GM12891 (cell line): ENCODE measurements at regions not wholly inside any gene's neighbourhood (a gene's known extent, or its start where the extent isn't known, plus 50 kb on each side); places are given as distances from the start of the nearest gene placed in this dataset.
"Not testable (repeated sequence)": the region's sequence is repeated elsewhere in the genome, so short reads cannot be mapped to it uniquely, and the experiment has no call there.

Experiments used
- DNase-seq: peaks from one replicate; pipeline ENCODE4 v3.0.0; 2011; ENCODE audit warnings: low spot score; ENCODE audit not compliant: insufficient read length
- FAIRE-seq: peaks from 2 replicates; lab custom pipeline; 2011; peaks lifted over from hg19 to GRCh38; lab: Jason Lieb, UNC
- PAX5 ChIP-seq: IDR thresholded peaks from 2 replicates; pipeline ENCODE4 v1.6.1; 2011; ENCODE audit warnings: low read length, moderate library complexity, mild to moderate bottlenecking; ENCODE audit not compliant: insufficient read depth, severe bottlenecking
- POLR2A ChIP-seq: IDR thresholded peaks from 2 replicates; pipeline ENCODE4 v1.6.1; 2011; ENCODE audit warnings: low read depth, low read length, control low read depth
- POLR2AphosphoS5 ChIP-seq: IDR thresholded peaks from 2 replicates; pipeline ENCODE4 v1.6.1; 2011; ENCODE audit warnings: low read depth, low read length, control low read depth
- POU2F2 ChIP-seq: IDR thresholded peaks from 2 replicates; pipeline ENCODE4 v1.6.1; 2011; ENCODE audit warnings: low read depth, mild to moderate bottlenecking, control low read depth, low read length, moderate library complexity
- SPI1 ChIP-seq: IDR thresholded peaks from 2 replicates; pipeline ENCODE4 v1.6.1; 2011; ENCODE audit warnings: low read depth, low read length, control low read depth
- TAF1 ChIP-seq: IDR thresholded peaks from 2 replicates; pipeline ENCODE4 v1.6.1; 2011; ENCODE audit warnings: low read depth, low read length, control low read depth

DNA sequence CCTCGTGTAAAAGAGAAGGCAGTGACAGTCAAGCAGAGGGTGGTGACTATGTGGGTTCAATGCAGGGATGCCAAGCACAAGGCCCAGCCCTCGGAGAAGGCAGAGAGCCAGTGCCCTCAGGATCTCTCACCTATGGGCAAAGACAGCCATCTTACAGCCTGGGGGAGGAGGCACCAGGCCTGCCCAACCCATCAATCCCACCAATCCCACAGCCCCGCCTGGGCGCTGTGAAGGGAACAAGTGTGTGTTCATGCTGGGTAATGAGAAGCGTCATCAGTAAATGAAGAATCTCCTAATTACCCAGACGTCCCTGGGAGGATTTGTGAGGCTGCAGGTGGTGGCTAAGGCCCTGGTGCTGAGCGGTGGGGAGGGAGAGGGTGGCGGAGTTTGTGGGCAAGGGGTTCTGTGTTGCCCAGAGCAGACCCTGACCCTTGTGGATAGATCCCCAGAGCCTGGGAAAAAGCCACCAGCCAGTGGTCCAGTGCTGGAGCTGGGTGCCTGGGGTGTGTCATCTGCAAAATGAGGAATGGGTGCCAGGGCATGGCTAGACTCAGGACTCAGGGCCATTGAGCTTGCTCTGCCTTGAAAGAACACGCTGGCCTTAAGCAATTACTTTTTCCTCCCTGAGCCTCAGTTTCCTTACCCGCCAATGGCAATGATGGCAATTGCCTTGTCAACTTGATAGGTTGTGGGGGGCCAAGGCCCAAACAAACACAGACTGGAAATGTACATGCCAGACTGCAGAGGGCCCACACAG, 128.1 kb upstream of the UNC5B start:
- TF ChIP-seq POU2F2 (no peak), POLR2A (no peak), SPI1 (no peak)
- no peak for FAIRE-seq
- DNase-seq, result no peak

DNA sequence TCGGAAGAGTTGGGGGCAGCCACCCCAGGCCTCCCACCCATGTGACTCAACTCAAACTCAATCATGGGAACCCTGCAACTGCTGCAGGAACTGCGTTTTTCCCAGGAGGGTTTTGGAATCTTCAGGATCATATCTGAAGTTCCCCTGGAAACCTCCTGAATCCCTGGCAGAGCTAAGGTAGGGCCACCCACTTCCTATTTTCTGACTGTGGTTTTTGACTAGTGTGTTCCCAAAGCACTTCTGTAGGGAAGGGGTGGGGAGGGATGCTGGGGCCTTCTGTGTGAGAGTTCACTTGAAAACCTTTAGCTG, 127.6 kb upstream of the UNC5B start:
- no peak for FAIRE-seq
- TF ChIP-seq POLR2A (no peak), POU2F2 (no peak), SPI1 (no peak), PAX5 (no peak), TAF1 (no peak), POLR2AphosphoS5 (no peak)
- no peak for DNase-seq

DNA sequence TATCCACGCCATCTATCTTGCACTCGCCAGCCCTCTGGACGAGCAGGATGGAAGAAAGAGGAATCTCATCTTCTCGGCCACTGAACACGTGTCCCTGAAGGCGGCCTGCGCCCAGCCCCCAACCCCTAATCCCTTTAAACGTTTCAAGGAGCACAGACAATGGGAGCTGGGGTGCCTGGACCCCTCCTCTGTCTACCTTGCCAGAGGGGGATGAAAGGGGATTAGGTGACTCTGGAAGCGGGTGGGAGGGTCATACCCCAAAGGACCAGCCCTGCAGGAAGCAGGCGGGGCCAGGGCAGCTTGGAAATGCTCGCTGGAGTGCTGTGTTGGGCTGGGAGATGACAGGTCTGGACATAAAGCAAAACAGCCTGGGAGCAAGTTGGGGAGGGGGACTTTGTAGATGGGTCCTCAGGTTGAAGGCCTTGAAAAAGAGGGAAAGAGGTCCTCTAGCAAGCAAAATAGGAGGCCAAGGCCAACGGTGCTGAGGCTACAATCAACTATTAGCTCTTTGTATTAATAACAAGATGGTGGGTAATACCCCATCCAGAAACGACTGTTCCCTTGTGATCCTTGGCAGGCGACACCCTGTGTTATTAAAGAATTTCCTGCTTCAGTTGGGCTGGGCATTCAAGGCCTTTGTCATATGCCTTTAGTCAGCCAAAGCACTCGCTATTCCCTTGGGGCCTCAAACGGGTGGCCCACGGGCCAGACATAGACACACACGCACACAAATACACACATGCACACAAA, 126.5 kb upstream of the UNC5B start:
- FAIRE-seq (no peak), DNase-seq (no peak)
- TF ChIP-seq SPI1 (no peak), POLR2AphosphoS5 (no peak), PAX5 (no peak), POU2F2 (no peak), TAF1 (no peak), POLR2A (no peak)

DNA sequence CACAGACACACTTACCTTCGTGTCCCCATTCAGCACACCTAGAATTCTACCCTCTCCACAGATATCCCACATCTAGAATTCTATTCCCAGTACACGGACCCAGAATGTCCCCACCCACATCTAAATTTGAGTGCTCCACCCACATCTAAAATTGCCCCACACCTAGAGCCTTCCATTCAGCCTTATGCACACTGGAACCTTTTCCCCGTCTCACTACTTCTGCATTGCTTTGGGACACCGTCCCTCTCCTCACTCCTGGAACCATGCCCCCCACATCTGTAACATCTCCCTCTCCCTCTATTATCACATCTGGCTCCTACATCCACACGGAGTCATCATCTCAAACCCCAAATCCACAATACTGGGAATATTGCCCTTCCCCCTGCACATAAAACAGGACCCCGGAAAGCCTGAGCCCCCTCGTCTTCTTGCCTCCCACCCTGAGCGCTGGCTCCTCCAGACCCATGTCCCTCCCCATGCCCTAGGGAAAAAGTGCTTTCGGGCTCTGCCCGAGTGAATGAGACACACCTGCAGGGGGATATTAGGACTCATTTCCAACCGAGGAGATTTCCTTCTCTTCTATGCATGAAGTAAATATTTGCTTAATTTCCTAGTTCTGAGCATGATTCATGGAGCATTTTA, 125.8 kb upstream of the UNC5B start:
- DNase-seq (no peak), FAIRE-seq (no peak)
- TF ChIP-seq PAX5 (no peak), TAF1 (no peak), POU2F2 (no peak), SPI1 (no peak), POLR2A (no peak), POLR2AphosphoS5 (no peak)

DNA sequence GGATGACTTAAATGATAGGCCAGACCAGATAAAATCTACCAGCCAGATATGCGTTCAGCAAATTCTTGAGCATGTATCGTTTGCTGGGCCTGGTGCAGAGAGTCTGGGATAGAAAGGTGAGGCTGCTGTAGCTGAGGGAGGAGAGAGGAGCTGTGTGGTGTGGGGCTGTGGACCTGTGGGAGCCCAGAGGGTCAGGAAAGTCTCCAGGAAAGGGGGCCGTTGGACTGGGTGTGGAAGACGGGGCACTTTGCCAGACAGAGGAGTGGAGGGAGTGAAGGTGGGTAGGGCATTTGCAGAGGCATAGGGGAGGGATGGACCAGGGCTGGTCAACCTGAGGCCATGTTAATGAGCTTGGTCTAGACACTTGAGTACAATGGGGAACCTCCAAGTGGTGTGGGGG, 124.7 kb upstream of the UNC5B start:
- DNase-seq (no peak), FAIRE-seq (no peak)
- TF ChIP-seq POU2F2 (no peak), TAF1 (no peak), PAX5 (no peak), SPI1 (no peak), POLR2A (no peak), POLR2AphosphoS5 (no peak)

DNA sequence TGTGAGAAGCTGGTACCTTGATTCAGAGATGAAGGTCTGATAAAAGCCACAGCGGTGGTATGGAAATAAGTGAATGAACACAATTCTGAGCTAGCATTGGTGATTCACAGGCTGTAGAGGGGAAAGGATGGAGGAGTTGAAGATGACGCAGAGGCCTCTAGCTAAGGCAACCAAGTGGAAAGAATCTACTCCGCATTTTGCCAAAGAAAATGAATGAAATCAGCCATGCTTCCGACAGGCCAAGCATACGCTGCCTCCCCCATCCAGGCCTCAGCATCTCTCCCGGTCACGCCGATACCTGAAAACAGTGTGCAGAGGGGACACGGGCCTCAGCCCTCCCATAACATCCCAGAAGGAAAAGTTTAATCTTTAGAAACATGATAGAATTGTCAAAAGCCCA, 124.3 kb upstream of the UNC5B start:
- DNase-seq (no peak), FAIRE-seq (no peak)
- no peak for TF ChIP-seq PAX5
- TF ChIP-seq POU2F2, result no peak
- no peak for TF ChIP-seq POLR2A
- no peak for TF ChIP-seq TAF1
- TF ChIP-seq SPI1, result no peak
- no peak for TF ChIP-seq POLR2AphosphoS5

DNA sequence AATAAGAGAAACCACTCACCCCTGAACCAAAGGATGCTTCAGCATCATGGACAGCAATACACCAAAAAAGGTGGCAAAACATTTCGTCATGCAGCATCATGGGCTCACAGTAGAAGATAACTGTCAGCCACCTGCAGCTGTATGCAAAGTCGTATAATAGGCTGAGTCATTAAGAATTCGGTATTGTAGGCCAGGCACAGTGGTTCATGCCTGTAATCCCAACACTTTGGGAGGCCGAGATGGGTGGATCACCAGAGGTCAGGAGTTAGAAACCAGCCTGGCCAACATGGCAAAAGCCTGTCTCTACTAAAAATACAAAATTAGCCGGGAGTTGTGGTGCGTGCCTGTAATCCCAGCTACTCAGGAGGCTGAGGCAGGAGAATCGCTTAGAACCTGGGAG, 123.8 kb upstream of the UNC5B start:
- FAIRE-seq, DNase-seq: not testable (repeated sequence)

DNA sequence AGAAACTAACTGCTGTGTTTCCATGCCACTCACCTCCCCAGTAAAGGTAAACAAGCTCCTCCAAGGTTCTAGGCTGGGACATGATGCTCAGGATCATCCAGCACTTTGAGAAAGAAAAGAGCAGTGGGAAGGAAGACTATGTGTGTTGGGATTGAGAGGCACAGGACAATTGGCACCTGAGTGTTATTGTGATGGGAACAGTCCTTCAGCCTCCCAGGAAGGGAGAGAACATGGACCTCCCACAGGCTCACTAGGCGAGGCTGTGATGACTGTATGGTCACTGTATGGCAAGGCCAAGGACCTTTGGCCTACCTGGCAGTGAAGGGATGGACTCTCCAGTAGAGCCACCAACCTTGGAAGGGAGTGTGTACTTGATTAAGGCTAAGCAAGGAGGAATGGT, 123.2 kb upstream of the UNC5B start:
- FAIRE-seq (no peak), DNase-seq (no peak)
- TF ChIP-seq POU2F2, result no peak
- no peak for TF ChIP-seq TAF1
- TF ChIP-seq PAX5, result no peak
- TF ChIP-seq POLR2A, result no peak
- TF ChIP-seq POLR2AphosphoS5, result no peak
- TF ChIP-seq SPI1, result no peak

DNA sequence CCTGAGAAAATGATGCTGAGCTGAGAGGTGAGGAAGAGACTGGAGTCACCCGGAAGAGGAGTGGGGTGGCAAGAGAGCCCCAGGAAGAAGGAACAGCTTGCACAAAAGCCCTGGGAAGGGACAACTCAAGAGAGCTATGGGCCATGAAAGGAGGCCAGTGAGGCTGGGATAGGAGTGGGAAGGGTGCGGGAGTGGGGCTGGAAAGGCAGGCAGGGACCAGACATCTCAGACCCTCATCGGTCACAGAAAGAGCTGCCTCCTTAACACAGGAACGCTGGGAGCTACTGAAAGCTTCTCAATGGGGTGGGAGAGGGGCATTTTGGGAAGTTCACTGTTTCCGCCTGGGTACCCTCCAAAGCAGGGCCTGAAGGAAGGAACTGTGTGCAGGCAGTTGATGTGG, 122.0 kb upstream of the UNC5B start:
- no peak for TF ChIP-seq POLR2A
- DNase-seq, result no peak
- no peak for FAIRE-seq

DNA sequence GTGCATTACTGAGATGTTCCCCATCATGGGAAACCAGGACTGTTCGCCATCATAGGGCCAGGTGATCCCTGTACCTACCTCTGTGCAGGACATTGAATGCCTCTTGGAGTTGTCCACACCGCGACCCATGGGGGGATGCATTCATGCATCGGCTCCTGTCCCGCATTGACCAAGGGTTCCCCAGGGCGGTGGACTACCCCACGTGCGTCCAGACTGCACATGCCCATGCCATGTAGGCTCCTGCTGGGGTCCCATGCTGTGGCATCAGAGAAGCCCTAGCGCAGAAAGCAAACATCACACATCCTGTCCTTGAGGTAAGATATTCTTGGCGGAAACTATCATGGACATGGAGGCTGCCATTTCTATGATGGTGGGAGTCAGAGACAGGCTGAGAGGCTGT, 121.6 kb upstream of the UNC5B start:
- DNase-seq (no peak), FAIRE-seq (no peak)
- TF ChIP-seq POLR2A (no peak), TAF1 (no peak), SPI1 (no peak)
